ENCODE measurements at regions not wholly inside any gene's neighbourhood (a gene's known extent, or its start where the extent isn't known, plus 50 kb on each side); places are given as distances from the start of the nearest gene placed in this dataset.

DNA sequence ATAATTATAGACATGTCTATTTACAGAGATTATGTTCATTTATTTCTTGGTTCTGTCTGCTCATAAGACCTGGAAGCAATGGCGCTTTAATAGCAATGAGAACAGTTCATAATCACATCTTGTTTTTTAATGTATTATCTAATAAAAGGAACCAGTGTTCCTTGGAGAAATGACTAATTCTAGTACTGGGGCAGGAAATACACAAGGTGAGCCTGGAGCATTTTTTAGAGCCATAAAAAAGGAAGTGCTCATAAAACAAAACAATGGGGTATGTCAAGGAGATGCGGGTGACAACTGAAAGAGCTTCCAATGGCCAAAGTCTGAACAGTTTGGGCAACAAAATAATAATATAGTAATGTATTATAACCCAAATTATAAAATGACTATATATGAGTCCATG lies 531.9 kb upstream of the CHD1 start:
- TF ChIP-seq, protein P1, sequence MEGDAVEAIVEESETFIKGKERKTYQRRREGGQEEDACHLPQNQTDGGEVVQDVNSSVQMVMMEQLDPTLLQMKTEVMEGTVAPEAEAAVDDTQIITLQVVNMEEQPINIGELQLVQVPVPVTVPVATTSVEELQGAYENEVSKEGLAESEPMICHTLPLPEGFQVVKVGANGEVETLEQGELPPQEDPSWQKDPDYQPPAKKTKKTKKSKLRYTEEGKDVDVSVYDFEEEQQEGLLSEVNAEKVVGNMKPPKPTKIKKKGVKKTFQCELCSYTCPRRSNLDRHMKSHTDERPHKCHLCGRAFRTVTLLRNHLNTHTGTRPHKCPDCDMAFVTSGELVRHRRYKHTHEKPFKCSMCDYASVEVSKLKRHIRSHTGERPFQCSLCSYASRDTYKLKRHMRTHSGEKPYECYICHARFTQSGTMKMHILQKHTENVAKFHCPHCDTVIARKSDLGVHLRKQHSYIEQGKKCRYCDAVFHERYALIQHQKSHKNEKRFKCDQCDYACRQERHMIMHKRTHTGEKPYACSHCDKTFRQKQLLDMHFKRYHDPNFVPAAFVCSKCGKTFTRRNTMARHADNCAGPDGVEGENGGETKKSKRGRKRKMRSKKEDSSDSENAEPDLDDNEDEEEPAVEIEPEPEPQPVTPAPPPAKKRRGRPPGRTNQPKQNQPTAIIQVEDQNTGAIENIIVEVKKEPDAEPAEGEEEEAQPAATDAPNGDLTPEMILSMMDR (IDR thresholded peaks at IDR 0.05) = no peak
- TF ChIP-seq EZH2 (IDR thresholded peaks at IDR 0.05; ENCODE audit: borderline replicate concordance, insufficient read depth, low read depth, low read length, poor library complexity, severe bottlenecking) = no peak

All from B cell (primary cell).